Testis (tissue), 2 donors: ENCODE measurements at regions not wholly inside any gene's neighbourhood (a gene's known extent, or its start where the extent isn't known, plus 50 kb on each side); places are given as distances from the start of the nearest gene placed in this dataset.

Experiments
- POLR2A ChIP-seq: fragments of 450-650 bp; IDR thresholded peaks from one replicate; pipeline ENCODE4 v1.6.1; 2017; ENCODE audit warnings: antibody characterized with exemption, mild to moderate bottlenecking, moderate library complexity
- TF ChIP-seq, protein P1 (sequence below), 3 experiments: fragments of 450-650 bp in 2 of 3; fragments of 200-600 bp in 1 of 3; sonication (generic) in 1 of 3; IDR thresholded peaks; one replicate each; pipeline ENCODE4 v1.5.1; 2016 to 2019; ENCODE audit warnings: antibody characterized with exemption in 3 of 3, mild to moderate bottlenecking in 2 of 3, moderate library complexity in 1 of 3

DNA sequence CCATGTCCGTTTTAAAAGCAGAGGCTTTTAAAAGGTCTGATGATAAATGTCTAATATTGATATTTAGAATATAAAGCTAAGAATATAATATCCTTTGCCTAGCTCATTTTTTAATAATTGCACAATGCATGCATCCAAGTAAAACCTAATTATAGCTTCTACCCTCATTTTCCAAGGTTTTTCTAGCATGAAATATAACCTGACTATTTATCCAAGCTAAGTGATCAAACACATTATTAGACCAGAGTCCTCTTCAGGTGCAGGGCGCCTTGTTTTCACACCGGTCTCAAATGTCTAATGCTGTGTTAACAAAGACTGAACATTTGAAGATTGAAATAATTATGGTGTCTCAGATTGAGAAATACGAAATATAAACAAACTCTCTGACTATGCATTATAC is 648.9 kb upstream of the CXADR start:
- TF ChIP-seq, protein P1, sequence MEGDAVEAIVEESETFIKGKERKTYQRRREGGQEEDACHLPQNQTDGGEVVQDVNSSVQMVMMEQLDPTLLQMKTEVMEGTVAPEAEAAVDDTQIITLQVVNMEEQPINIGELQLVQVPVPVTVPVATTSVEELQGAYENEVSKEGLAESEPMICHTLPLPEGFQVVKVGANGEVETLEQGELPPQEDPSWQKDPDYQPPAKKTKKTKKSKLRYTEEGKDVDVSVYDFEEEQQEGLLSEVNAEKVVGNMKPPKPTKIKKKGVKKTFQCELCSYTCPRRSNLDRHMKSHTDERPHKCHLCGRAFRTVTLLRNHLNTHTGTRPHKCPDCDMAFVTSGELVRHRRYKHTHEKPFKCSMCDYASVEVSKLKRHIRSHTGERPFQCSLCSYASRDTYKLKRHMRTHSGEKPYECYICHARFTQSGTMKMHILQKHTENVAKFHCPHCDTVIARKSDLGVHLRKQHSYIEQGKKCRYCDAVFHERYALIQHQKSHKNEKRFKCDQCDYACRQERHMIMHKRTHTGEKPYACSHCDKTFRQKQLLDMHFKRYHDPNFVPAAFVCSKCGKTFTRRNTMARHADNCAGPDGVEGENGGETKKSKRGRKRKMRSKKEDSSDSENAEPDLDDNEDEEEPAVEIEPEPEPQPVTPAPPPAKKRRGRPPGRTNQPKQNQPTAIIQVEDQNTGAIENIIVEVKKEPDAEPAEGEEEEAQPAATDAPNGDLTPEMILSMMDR (IDR thresholded peaks at IDR 0.05) = no peak
- no peak for TF ChIP-seq POLR2A
